Transverse colon (tissue), 4 donors: ENCODE measurements at regions not wholly inside any gene's neighbourhood (a gene's known extent, or its start where the extent isn't known, plus 50 kb on each side); places are given as distances from the start of the nearest gene placed in this dataset.

ENCODE experiments used
- POLR2AphosphoS5 ChIP-seq, 3 donors: sonication (generic); formaldehyde crosslinking; IDR thresholded peaks; one replicate each; pipeline ENCODE4 v1.6.1; 2016; ENCODE audit warnings: antibody characterized with exemption in 3 of 3
- TF ChIP-seq, protein P1 (sequence below), 5 experiments: fragments of 200-600 bp in 3 of 5; fragments of 450-650 bp in 2 of 5; sonication (generic) in 3 of 5; IDR thresholded peaks; 1 replicate in 2 of 5; 2 replicates in 3 of 5; pipeline ENCODE4 v1.5.1; 2016 to 2017; ENCODE audit warnings: antibody characterized with exemption in 5 of 5, inconsistent platforms in 3 of 5, mild to moderate bottlenecking in 2 of 5, moderate library complexity in 1 of 5

DNA sequence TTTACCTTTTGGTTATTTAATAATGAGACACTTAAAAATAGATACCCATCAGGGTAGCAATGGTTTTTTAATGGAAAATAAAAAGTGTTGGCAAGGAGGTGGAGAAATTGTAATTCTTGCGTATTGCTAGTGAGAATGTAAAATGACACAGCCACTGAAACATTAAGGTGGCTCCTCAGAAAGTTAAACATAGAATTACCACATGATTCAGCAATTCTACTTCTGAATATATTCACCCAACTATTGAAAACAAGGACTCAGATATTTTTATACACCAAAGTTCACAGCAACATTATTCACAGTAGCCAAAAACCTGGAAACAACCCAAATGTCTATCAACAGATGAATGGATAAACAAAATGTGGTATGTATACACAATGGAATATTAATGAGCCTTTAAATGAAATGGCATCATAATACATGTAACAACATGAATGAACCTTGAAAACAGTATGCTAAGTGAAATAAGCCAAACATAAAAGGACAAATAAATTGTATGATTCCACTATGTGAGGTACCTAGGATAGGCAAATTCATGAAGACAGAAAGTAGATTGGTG, 163.5 kb downstream of the IMPG2 start:
- TF ChIP-seq, protein P1, sequence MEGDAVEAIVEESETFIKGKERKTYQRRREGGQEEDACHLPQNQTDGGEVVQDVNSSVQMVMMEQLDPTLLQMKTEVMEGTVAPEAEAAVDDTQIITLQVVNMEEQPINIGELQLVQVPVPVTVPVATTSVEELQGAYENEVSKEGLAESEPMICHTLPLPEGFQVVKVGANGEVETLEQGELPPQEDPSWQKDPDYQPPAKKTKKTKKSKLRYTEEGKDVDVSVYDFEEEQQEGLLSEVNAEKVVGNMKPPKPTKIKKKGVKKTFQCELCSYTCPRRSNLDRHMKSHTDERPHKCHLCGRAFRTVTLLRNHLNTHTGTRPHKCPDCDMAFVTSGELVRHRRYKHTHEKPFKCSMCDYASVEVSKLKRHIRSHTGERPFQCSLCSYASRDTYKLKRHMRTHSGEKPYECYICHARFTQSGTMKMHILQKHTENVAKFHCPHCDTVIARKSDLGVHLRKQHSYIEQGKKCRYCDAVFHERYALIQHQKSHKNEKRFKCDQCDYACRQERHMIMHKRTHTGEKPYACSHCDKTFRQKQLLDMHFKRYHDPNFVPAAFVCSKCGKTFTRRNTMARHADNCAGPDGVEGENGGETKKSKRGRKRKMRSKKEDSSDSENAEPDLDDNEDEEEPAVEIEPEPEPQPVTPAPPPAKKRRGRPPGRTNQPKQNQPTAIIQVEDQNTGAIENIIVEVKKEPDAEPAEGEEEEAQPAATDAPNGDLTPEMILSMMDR (IDR thresholded peaks at IDR 0.05) = no peak
- TF ChIP-seq POLR2AphosphoS5 (IDR thresholded peaks at IDR 0.05) = no peak
